ENCODE measurements at regions not wholly inside any gene's neighbourhood (a gene's known extent, or its start where the extent isn't known, plus 50 kb on each side); places are given as distances from the start of the nearest gene placed in this dataset.
A peak's percentile ranks its signal among the peaks of the same experiment; 100 is the strongest.

GRCh38 chr15:93500155-93500554 is 411.1 kb upstream of the RGMA start:
- Histone ChIP-seq H3K27ac (no peak overlapping the region), H3K4me1 (peaks cover 0 to 27% (median 8%) of the 10 kb centered on the region in 3 donors), H3K4me3 (no peak overlapping the region), H3K36me3 (no peaks in the 10 kb centered on the region), H3K27me3 (no peaks in the 10 kb centered on the region), H3K9me3 (no peaks in the 10 kb centered on the region)
- intact Hi-C loops (cut with DNase I): no loop called here
- DNase-seq: no peak
- TF ChIP-seq, protein P1, sequence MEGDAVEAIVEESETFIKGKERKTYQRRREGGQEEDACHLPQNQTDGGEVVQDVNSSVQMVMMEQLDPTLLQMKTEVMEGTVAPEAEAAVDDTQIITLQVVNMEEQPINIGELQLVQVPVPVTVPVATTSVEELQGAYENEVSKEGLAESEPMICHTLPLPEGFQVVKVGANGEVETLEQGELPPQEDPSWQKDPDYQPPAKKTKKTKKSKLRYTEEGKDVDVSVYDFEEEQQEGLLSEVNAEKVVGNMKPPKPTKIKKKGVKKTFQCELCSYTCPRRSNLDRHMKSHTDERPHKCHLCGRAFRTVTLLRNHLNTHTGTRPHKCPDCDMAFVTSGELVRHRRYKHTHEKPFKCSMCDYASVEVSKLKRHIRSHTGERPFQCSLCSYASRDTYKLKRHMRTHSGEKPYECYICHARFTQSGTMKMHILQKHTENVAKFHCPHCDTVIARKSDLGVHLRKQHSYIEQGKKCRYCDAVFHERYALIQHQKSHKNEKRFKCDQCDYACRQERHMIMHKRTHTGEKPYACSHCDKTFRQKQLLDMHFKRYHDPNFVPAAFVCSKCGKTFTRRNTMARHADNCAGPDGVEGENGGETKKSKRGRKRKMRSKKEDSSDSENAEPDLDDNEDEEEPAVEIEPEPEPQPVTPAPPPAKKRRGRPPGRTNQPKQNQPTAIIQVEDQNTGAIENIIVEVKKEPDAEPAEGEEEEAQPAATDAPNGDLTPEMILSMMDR (IDR thresholded peaks at IDR 0.05): no peak
- TF ChIP-seq POLR2A (IDR thresholded peaks at IDR 0.05): no peak
- WGBS, 2 donors: 56 to 75% methylated on average over 1 to 2 of the region's 2 CpGs

DNA sequence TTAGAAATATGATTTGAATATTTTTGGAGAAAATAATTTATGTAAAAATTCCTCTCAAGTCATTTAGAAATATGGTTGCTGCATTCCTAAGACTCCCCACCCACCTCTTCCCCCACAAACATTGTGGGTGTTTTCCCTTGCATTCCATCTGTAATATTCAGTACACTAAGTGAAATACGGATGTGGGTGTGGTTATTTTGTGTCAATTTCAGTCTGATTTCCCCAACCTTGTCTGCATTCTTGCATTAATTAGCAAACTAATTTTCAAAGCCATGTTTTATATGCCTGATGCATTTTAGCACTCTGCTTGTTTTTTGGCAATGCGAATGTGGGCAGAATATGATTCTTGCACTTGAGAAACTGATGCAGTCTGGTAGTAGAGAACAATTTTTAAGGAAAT is 408.3 kb upstream of the RGMA start:
- intact Hi-C loops (cut with DNase I): no loop called here

GRCh38 chr15:93496888-93497287 is 407.9 kb upstream of the RGMA start:
- H3K27me3 ChIP-seq: no peaks in the 10 kb centered on the region
- H3K27ac ChIP-seq: peak overlapping the region in 2 of 4 donors; percentile 22 to 52
- WGBS, 2 donors: 38 to 59% methylated on average over 4 to 5 of the region's 5 CpGs
- no peaks in the 10 kb centered on the region for H3K36me3 ChIP-seq
- no peaks in the 10 kb centered on the region for H3K9me3 ChIP-seq
- H3K4me1 ChIP-seq: peaks cover 0 to 36% (median 8%) of the 10 kb centered on the region in 3 donors
- intact Hi-C loops (cut with DNase I): no loop called here
- TF ChIP-seq, protein P1 (IDR thresholded peaks at IDR 0.05): no peak
- no peak for TF ChIP-seq POLR2A (IDR thresholded peaks at IDR 0.05)
- no peak overlapping the region for H3K4me3 ChIP-seq
- DNase-seq: no peak

More for the DNA sequence above, 408.3 kb upstream of the RGMA start:
- Histone ChIP-seq H3K36me3 (no peaks in the 10 kb centered on the region), H3K4me3 (no peak overlapping the region), H3K27me3 (no peaks in the 10 kb centered on the region), H3K27ac (no peak overlapping the region), H3K4me1 (peaks cover 0 to 36% (median 8%) of the 10 kb centered on the region in 3 donors), H3K9me3 (no peaks in the 10 kb centered on the region)
- DNase-seq: no peak
- no peak for TF ChIP-seq POLR2A (IDR thresholded peaks at IDR 0.05)
- TF ChIP-seq, protein P1 (IDR thresholded peaks at IDR 0.05): no peak
- WGBS, 2 donors: 51 to 54% methylated on average over 2 of the region's 2 CpGs

DNA sequence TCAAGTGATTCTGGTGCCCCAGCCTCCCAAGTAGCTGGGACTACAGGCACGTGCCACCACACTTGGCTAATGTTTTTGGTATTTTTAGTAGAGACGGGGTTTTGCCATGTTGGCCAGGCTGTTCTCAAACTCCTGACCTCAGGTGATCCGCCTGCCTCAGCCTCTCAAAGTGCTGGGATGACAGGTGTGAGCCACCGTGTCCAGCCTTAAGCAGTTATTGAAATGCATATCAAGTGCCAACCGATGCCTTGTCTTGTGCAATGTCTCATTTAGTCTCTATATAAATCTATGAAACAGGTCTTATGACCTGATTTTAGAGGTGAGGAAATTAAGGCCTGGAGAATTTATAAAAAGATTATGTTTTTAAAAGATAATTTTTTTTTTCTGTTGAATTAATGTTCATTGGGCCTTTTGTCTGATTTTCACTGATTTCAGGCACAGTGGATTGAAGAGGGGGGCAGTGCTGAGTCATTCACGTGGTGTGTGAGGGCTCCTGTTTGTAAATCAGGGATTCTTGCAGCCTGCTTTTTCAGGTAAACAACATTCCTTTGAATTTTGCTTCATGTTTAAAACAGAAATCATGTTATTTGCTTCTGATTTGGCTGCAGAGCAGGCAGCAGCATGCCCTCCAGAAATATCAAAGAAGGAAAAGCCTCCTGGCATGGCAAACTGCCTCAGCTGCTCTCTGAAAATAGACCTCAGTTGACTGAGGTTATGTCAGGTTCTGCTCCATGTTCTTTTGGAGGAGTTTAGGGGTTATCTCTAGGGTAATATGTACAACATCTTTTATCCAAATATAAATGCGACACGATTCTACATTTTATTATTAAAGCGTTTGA is 407.0 kb upstream of the RGMA start:
- DNase-seq: no peak
- WGBS, 2 donors: 37 to 47% methylated on average over 9 of the region's 9 CpGs
- intact Hi-C loops (cut with DNase I): no loop called here
- Histone ChIP-seq H3K9me3 (no peaks in the 10 kb centered on the region), H3K4me3 (no peak overlapping the region), H3K27me3 (no peaks in the 10 kb centered on the region), H3K4me1 (peaks cover 0 to 36% (median 8%) of the 10 kb centered on the region in 3 donors), H3K27ac (peak overlapping the region in 3 of 4 donors; percentile 11 to 52 (median 22)), H3K36me3 (no peaks in the 10 kb centered on the region)
- TF ChIP-seq, protein P1 (IDR thresholded peaks at IDR 0.05): no peak
- no peak for TF ChIP-seq POLR2A (IDR thresholded peaks at IDR 0.05)

- peaks cover 0 to 62% (median 8%) of the 10 kb centered on the region in 3 donors for H3K4me1 ChIP-seq
- TF ChIP-seq, protein P1 (IDR thresholded peaks at IDR 0.05): no peak
- TF ChIP-seq POLR2A (IDR thresholded peaks at IDR 0.05): no peak
- H3K9me3 ChIP-seq: no peaks in the 10 kb centered on the region
- no peaks in the 10 kb centered on the region for H3K36me3 ChIP-seq
- no peak for DNase-seq
- WGBS, 2 donors: 73 to 79% methylated on average over 4 of the region's 4 CpGs
- no peak overlapping the region for H3K27ac ChIP-seq
- no peak overlapping the region for H3K4me3 ChIP-seq
- intact Hi-C loops (cut with DNase I): no loop called here
- H3K27me3 ChIP-seq: no peaks in the 10 kb centered on the region
Observed at GRCh38 chr15:93493172-93493571, 404.2 kb upstream of the RGMA start.
